OCI-M1 (cell line): ENCODE measurements at regions not wholly inside any gene's neighbourhood (a gene's known extent, or its start where the extent isn't known, plus 50 kb on each side); places are given as distances from the start of the nearest gene placed in this dataset.

ENCODE experiments used
- DNase-seq: peaks from one replicate; lab custom pipeline; 2025; lab: John Stamatoyannopoulos, UW

GRCh38 chrX:4243759-4244158 is 530.3 kb upstream of the PRKX start:
- DNase-seq: no peak

- peak; percentile 80 for DNase-seq
These were observed 527.2 kb upstream of the PRKX start for GRCh38 chrX:4240541-4241194.

- no peak for DNase-seq
These were observed 526.4 kb upstream of the PRKX start for GRCh38 chrX:4239650-4240540.

- no peak for DNase-seq
These were observed 525.5 kb upstream of the PRKX start for GRCh38 chrX:4238916-4239315.

- no peak for DNase-seq
These were observed 511.6 kb upstream of the PRKX start for GRCh38 chrX:4225086-4225485.

GRCh38 chrX:4206941-4207340 is 493.5 kb upstream of the PRKX start:
- no peak for DNase-seq

- DNase-seq: no peak
These were observed 484.5 kb upstream of the PRKX start for GRCh38 chrX:4197971-4198370.

- no peak for DNase-seq
These were observed 480.2 kb upstream of the PRKX start for GRCh38 chrX:4193500-4194155.

- no peak for DNase-seq
These were observed 472.9 kb upstream of the PRKX start for GRCh38 chrX:4186331-4186730.

- DNase-seq: no peak
These were observed 471.6 kb upstream of the PRKX start for GRCh38 chrX:4185086-4185485.

- DNase-seq: no peak
These were observed 469.0 kb upstream of the PRKX start for GRCh38 chrX:4182408-4182806.

GRCh38 chrX:4181782-4182407 is 468.4 kb upstream of the PRKX start:
- peak; percentile 78 for DNase-seq

GRCh38 chrX:4179031-4179430 is 465.6 kb upstream of the PRKX start:
- no peak for DNase-seq

GRCh38 chrX:4175221-4175620 is 461.8 kb upstream of the PRKX start:
- DNase-seq: no peak

- DNase-seq: no peak
These were observed 460.3 kb upstream of the PRKX start for GRCh38 chrX:4173743-4174142.

GRCh38 chrX:4151798-4152197 is 438.3 kb upstream of the PRKX start:
- DNase-seq: no peak

- no peak for DNase-seq
These were observed 436.8 kb upstream of the PRKX start for GRCh38 chrX:4150259-4150658.

GRCh38 chrX:4129626-4130025 is 416.2 kb upstream of the PRKX start:
- no peak for DNase-seq

GRCh38 chrX:4118666-4119530 is 405.4 kb upstream of the PRKX start:
- no peak for DNase-seq

GRCh38 chrX:4110964-4111363 is 397.5 kb upstream of the PRKX start:
- no peak for DNase-seq

- DNase-seq: no peak
These were observed 381.5 kb upstream of the PRKX start for GRCh38 chrX:4094926-4095325.
